OCI-LY7 (cell line): ENCODE measurements at regions not wholly inside any gene's neighbourhood (a gene's known extent, or its start where the extent isn't known, plus 50 kb on each side); places are given as distances from the start of the nearest gene placed in this dataset.

Experiments
- EZH2phosphoT487 ChIP-seq: fragments of 200-600 bp; sonication (generic); IDR thresholded peaks from 2 replicates; pipeline ENCODE4 v1.6.1; 2018; ENCODE audit warnings: low read depth, borderline replicate concordance, mild to moderate bottlenecking, mixed run types, antibody characterized with exemption, low read length, moderate library complexity, mixed read lengths
- TF ChIP-seq, protein P1 (sequence below): fragments of 200-600 bp; sonication (generic); conservative IDR thresholded peaks from 2 replicates; pipeline ENCODE4 v1.5.1; 2014; ENCODE audit warnings: mild to moderate bottlenecking, antibody characterized with exemption, low read length, moderate library complexity, mixed read lengths

DNA sequence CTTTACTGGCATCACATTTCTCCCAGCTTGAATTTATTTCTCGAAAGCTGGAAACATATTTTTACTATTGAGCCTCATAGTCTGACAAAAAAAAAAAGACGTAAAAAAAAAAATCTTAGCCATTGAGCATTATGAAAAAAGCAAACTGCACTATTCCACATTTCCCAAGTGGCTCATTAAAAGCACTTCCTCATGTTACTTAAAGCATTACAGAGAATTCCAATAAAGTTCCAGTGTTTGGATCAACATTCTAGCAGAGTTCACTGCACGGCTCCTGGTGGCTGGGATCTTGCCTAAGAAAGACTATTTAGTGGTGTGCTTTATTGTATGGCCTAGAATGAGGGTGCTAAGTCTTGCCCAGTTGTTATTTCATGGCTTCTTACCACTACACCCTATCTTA is 476.2 kb downstream of the PPARGC1A start:
- TF ChIP-seq, protein P1, sequence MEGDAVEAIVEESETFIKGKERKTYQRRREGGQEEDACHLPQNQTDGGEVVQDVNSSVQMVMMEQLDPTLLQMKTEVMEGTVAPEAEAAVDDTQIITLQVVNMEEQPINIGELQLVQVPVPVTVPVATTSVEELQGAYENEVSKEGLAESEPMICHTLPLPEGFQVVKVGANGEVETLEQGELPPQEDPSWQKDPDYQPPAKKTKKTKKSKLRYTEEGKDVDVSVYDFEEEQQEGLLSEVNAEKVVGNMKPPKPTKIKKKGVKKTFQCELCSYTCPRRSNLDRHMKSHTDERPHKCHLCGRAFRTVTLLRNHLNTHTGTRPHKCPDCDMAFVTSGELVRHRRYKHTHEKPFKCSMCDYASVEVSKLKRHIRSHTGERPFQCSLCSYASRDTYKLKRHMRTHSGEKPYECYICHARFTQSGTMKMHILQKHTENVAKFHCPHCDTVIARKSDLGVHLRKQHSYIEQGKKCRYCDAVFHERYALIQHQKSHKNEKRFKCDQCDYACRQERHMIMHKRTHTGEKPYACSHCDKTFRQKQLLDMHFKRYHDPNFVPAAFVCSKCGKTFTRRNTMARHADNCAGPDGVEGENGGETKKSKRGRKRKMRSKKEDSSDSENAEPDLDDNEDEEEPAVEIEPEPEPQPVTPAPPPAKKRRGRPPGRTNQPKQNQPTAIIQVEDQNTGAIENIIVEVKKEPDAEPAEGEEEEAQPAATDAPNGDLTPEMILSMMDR, result no peak
- no peak for TF ChIP-seq EZH2phosphoT487
